Activated CD4-positive, alpha-beta T cell treated with anti-CD3 and anti-CD28 coated beads, Interleukin-2, amount 10 ng/mL, durations not matched to agents 7 days and 5 days (primary cell): ENCODE measurements at regions not wholly inside any gene's neighbourhood (a gene's known extent, or its start where the extent isn't known, plus 50 kb on each side); places are given as distances from the start of the nearest gene placed in this dataset.

Experiments
- CTCF ChIA-PET: fragments of 350-600 bp; sonication (Branson Sonifier 250); formaldehyde crosslinking; loops from one replicate; lab custom pipeline; 2021; ENCODE audit warnings: antibody characterized with exemption; lab: Charles Lee
- POLR2A ChIA-PET: fragments of 350-600 bp; sonication (Branson Sonifier 250); formaldehyde crosslinking; loops from one replicate; lab custom pipeline; 2021; ENCODE audit warnings: antibody characterized with exemption; lab: Charles Lee
- DNase-seq: peaks from one replicate; pipeline ENCODE4 v3.0.0-alpha.2; 2020
- H3K27ac Mint-ChIP-seq: one replicate; pipeline ENCODE4 v1.8.0; 2021; ENCODE audit warnings: mild to moderate bottlenecking, moderate library complexity, mixed read lengths
- H3K27me3 Mint-ChIP-seq: one replicate; pipeline ENCODE4 v1.8.0; 2021; ENCODE audit warnings: mixed read lengths
- H3K36me3 Mint-ChIP-seq: one replicate; pipeline ENCODE4 v1.8.0; 2021; ENCODE audit warnings: low read depth, mixed read lengths
- H3K4me1 Mint-ChIP-seq: one replicate; pipeline ENCODE4 v1.8.0; 2021; ENCODE audit warnings: mixed read lengths
- H3K4me3 Mint-ChIP-seq: one replicate; pipeline ENCODE4 v1.8.0; 2021; ENCODE audit warnings: mild to moderate bottlenecking, moderate library complexity, mixed read lengths
- H3K9me3 Mint-ChIP-seq: one replicate; pipeline ENCODE4 v1.8.0; 2021; ENCODE audit warnings: mixed read lengths

DNA sequence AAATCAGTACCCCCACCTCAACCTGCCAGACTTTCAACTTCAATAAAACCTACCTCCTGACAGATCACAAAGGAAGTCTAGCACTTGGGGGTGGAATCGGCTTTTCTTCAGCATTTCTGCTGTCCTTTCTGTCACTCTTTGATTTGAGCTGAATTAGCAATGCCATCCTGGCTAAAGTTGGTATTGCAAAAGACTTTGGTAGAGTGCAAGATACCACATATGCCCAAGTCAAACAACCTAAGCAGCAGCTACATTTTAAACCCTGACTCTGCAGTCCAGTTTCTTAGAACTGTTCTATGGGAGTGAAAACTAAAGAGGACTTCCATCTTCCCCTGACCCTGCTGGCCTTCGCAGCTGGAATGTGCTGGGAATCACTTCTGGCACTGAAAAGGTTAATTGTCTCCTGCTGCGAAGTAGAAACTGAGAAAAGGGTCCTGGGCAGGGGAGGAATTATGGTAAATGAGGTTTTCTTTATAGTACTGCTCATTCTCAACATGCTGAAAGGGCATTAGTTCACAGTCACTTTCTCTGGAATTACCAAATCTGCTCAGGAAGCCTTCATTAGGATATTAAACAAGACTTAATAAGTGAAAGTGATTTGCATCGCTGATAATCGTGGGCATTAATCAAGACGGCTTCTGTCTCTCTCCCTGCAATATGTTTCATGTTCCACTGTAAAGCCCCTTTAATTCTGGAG lies 126.2 kb upstream of the SMYD2 start:
- no peak for DNase-seq
- Mint-ChIP-seq H3K4me1 (no peaks in the 10 kb centered on the region), H3K36me3 (no peaks in the 10 kb centered on the region), H3K9me3 (no peaks in the 10 kb centered on the region), H3K27ac (no peak overlapping the region), H3K4me3 (no peak overlapping the region), H3K27me3 (peaks cover 24% of the 10 kb centered on the region)
- ChIA-PET CTCF (interaction anchor here (1.1 kb wide), 1 partner anchor 174 kb away, joined by 3 read pairs; no protein-coding TSS in a partner anchor), POLR2A (no interaction called here)

DNA sequence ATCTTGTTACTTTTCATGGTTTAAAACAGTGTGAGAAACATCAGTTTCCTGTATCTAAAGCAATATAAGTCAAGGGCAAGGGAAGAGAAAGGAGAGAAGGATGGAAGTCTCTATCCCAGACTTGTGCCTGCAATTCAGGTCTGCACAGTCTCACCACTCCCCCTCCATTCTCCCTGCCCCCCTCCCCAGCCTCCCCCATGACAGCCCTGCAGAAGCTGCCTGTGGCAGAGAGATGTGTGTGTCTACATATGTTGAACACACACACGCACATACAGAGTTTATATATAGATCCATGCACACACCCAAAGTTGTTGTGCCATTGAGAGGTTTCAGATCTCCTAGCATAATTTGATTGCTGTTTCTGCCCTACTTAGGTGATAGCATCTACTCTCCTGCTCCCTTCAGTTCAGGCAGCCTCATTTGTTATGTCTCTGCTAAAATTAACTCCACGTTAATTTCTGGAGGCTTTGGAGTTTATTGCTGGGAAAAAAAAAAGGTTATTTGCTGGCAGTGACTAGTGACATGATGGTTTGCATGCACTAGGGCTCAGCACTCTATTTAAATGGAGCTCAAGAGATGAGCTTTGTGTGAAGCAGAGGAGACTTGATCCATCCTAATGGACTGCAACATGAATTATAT lies 124.9 kb upstream of the SMYD2 start:
- H3K27ac Mint-ChIP-seq = no peak overlapping the region
- CTCF ChIA-PET = no interaction called here
- POLR2A ChIA-PET = no interaction called here
- H3K4me3 Mint-ChIP-seq = no peak overlapping the region
- DNase-seq = no peak
- H3K36me3 Mint-ChIP-seq = no peaks in the 10 kb centered on the region
- no peaks in the 10 kb centered on the region for H3K9me3 Mint-ChIP-seq
- peaks cover 33% of the 10 kb centered on the region for H3K27me3 Mint-ChIP-seq
- H3K4me1 Mint-ChIP-seq = no peaks in the 10 kb centered on the region

- H3K4me1 Mint-ChIP-seq = no peaks in the 10 kb centered on the region
- ChIA-PET POLR2A (no interaction called here), CTCF (interaction anchor here (1.2 kb wide), 1 partner anchor 165 kb away, joined by 3 read pairs; no protein-coding TSS in a partner anchor)
- no peaks in the 10 kb centered on the region for H3K36me3 Mint-ChIP-seq
- H3K9me3 Mint-ChIP-seq = no peaks in the 10 kb centered on the region
- no peak for DNase-seq
- H3K4me3 Mint-ChIP-seq = no peak overlapping the region
- peaks cover 16% of the 10 kb centered on the region for H3K27me3 Mint-ChIP-seq
- H3K27ac Mint-ChIP-seq = no peak overlapping the region
These were observed 116.8 kb upstream of the SMYD2 start for GRCh38 chr1:214164173-214164572.

DNA sequence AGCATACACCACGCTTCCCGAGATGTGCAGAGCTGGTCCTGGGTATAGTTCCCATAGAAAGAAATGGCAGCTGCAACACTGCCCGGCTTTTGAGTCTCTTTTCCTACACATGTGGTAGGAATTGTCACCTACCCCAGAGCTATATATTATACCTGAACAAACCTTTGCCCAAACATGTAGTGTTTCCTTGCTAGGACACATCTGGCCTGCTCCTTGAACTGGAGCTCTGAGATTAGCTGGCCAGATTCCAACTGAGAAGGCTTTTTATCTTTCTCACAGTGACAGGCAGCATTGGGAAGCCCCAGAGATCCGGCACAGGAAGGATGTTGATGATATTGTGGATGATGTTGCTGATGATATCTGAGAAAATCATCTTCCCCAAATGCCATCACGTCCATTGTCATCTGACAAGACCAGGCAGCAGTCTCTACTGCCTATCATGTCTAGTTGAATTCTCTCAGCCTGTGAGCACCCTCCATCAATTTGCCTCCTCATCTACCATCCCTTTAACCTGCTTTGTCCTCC lies 115.0 kb upstream of the SMYD2 start:
- no peaks in the 10 kb centered on the region for H3K4me1 Mint-ChIP-seq
- no peaks in the 10 kb centered on the region for H3K9me3 Mint-ChIP-seq
- peaks cover 2% of the 10 kb centered on the region for H3K27me3 Mint-ChIP-seq
- DNase-seq = no peak
- no peak overlapping the region for H3K27ac Mint-ChIP-seq
- H3K4me3 Mint-ChIP-seq = no peak overlapping the region
- ChIA-PET CTCF (no interaction called here), POLR2A (no interaction called here)
- H3K36me3 Mint-ChIP-seq = no peaks in the 10 kb centered on the region

DNA sequence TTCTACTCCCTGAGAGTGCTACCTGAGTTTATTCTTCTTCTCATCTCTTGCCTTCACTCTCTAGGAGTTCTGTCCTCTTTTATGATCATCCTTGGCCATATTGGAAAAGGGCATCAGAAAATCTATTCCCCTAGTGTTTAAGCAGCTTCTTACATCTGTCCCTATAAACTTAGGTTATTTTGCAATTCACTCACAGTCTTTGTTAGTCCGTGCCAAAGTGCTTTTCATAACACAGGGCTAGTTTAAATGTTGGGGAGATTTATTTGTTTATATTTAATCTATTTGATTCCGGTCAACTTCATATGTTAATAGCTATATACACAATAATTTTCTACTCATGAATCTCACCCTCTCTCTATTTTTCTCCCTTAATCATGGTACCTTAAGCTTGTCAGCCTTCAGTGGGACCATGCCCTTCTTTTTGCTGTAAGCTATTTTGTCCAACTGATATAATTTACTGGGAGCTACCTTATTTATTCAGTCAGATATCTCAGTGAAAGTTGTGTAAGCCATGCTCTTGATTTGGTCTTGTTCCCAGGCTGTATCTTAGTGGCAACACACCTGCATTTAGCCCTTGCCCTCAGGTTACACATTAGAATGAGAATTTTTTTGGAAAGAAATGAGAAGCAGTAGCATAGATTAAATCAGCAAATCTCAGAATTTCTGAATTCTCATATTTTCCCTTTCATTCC lies 106.3 kb upstream of the SMYD2 start:
- no peak for DNase-seq
- Mint-ChIP-seq H3K9me3 (no peaks in the 10 kb centered on the region), H3K36me3 (no peaks in the 10 kb centered on the region), H3K27ac (no peak overlapping the region), H3K4me3 (no peak overlapping the region), H3K4me1 (no peaks in the 10 kb centered on the region), H3K27me3 (peaks cover 4% of the 10 kb centered on the region)
- ChIA-PET CTCF (no interaction called here), POLR2A (no interaction called here)

GRCh38 chr1:214178102-214178501 lies 102.9 kb upstream of the SMYD2 start:
- Mint-ChIP-seq H3K4me1 (no peaks in the 10 kb centered on the region), H3K9me3 (peaks cover under 1% of the 10 kb centered on the region), H3K27me3 (peaks cover 30% of the 10 kb centered on the region), H3K4me3 (no peak overlapping the region), H3K27ac (no peak overlapping the region), H3K36me3 (no peaks in the 10 kb centered on the region)
- ChIA-PET POLR2A (no interaction called here), CTCF (no interaction called here)
- DNase-seq = no peak

- no peaks in the 10 kb centered on the region for H3K36me3 Mint-ChIP-seq
- peaks cover 72% of the 10 kb centered on the region for H3K27me3 Mint-ChIP-seq
- H3K9me3 Mint-ChIP-seq = peaks cover 2% of the 10 kb centered on the region
- ChIA-PET POLR2A (no interaction called here), CTCF (no interaction called here)
- no peak overlapping the region for H3K4me3 Mint-ChIP-seq
- H3K27ac Mint-ChIP-seq = no peak overlapping the region
- H3K4me1 Mint-ChIP-seq = peaks cover 3% of the 10 kb centered on the region
- no peak for DNase-seq
These were observed 96.0 kb upstream of the SMYD2 start for GRCh38 chr1:214184992-214185391.

DNA sequence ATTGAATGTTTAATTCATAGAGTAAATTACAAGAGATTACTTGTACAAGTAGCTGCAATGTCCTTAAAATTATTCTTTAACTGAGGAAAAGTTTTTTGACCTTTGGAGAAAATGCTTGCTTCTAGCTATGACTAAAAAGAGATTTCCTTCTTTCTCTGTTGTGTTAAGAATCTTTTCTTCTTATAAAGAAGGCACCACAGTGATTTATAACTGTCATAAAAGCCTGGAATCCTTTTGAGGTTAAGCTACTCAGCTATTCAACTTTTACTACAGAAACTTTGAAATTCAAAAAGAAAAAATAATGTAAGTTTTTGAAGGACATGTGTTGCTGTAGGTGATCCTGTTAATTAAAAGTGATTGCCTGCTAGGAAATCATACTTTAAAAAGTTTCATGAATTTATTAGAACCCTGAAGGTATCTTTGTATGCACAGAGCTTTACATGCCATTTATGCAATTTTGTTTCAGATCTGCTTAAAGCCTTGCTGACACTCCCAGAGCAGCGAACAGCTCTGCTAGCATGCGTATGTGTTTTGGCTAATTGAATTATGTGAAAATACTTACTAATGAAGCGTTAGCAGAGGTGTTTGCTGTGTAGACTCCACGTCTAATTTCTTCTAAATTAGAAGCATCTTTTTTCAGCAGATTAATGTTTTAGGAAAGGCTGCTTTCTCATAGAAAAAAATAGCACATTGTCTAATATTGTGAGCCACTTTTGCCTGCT lies 94.7 kb upstream of the SMYD2 start:
- Mint-ChIP-seq H3K27me3 (peaks cover 72% of the 10 kb centered on the region), H3K9me3 (peaks cover 2% of the 10 kb centered on the region), H3K4me1 (peaks cover 3% of the 10 kb centered on the region), H3K27ac (no peak overlapping the region), H3K4me3 (no peak overlapping the region), H3K36me3 (no peaks in the 10 kb centered on the region)
- ChIA-PET POLR2A (no interaction called here), CTCF (interaction anchor here (0.6 to 1.2 kb wide), 2 partner anchors 146 to 798 kb away, joined by 3 read pairs; no protein-coding TSS in a partner anchor)
- DNase-seq = no peak

DNA sequence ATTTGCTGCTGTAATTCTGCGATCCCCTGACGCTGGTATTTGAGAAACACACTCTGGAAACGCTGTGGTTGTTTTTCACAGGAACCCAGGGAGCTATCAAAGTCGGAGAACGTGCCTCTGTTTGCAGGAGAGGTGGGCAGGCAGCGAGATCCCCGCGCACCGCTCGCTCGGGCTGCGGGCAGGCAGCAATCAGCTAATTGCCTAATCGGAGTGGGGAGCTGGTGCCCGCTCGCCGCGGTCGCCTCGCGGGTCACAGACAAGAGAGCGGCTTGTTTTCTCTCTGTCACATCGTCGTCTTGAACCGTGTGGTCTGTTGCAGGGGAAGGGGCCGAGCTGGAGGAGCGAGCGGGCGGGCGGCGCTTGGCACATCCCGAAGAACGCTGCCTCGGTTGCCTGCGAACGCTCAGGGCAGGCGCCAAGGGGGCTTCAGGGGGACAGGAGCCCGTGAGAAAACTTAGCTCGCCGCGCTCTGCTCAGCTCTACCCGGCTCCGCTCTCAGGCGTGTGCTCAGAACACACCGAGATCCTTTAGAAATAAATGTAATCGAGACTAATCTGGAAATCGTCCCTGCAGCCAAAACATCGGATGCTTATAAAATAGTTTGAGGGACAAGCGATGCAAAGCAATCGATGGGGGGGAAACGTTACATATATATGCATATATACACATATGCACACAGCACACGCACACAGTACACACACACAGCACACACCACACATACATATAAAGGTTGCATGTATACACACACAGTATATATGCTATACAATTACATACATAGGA lies 93.6 kb upstream of the SMYD2 start:
- CTCF ChIA-PET = no interaction called here
- Mint-ChIP-seq H3K4me1 (peaks cover 3% of the 10 kb centered on the region), H3K4me3 (no peak overlapping the region), H3K36me3 (no peaks in the 10 kb centered on the region), H3K9me3 (peaks cover 2% of the 10 kb centered on the region), H3K27ac (no peak overlapping the region), H3K27me3 (peaks cover 65% of the 10 kb centered on the region)
- POLR2A ChIA-PET = no interaction called here
- DNase-seq = no peak

DNA sequence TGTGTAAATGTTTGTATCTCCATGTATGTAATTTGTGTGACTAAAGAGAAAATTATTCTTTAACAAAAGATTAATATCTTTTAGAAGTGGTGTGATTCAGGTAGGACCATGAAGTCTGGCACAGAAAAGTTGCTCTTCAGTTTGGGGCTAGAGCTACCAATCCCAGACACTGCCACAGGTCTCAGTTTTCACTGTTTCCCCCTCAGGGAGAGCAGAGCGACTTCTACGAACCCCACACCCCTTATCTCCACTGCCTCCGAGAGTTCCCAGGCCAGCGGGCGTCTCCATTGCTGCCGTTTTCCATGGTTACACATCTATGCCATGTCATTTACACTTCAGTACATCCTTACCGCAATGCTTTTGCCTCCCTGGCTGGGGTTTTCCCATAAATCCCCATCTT lies 93.0 kb upstream of the SMYD2 start:
- POLR2A ChIA-PET = no interaction called here

GRCh38 chr1:214188835-214189234 lies 92.1 kb upstream of the SMYD2 start:
- POLR2A ChIA-PET = no interaction called here
- CTCF ChIA-PET = no interaction called here
- Mint-ChIP-seq H3K36me3 (no peaks in the 10 kb centered on the region), H3K4me1 (peaks cover 3% of the 10 kb centered on the region), H3K9me3 (no peaks in the 10 kb centered on the region), H3K27me3 (peaks cover 54% of the 10 kb centered on the region), H3K4me3 (no peak overlapping the region), H3K27ac (no peak overlapping the region)
- DNase-seq = no peak

More for the DNA sequence above, 93.0 kb upstream of the SMYD2 start:
- peaks cover 61% of the 10 kb centered on the region for H3K27me3 Mint-ChIP-seq
- H3K36me3 Mint-ChIP-seq = no peaks in the 10 kb centered on the region
- H3K9me3 Mint-ChIP-seq = peaks cover 2% of the 10 kb centered on the region
- no peak overlapping the region for H3K4me3 Mint-ChIP-seq
- H3K4me1 Mint-ChIP-seq = peaks cover 3% of the 10 kb centered on the region
- H3K27ac Mint-ChIP-seq = no peak overlapping the region
- CTCF ChIA-PET = no interaction called here
- no peak for DNase-seq
